Stimulated activated memory B cell treated with anti-CD40 and anti-IgM and Interleukin-4, amounts not matched to agents 10 μg/mL and 1 μg/mL and 100 μg/mL, for 72 hours (primary cell): ENCODE measurements at regions not wholly inside any gene's neighbourhood (a gene's known extent, or its start where the extent isn't known, plus 50 kb on each side); places are given as distances from the start of the nearest gene placed in this dataset.
A peak's percentile ranks its signal among the peaks of the same experiment; 100 is the strongest.
"Not testable (repeated sequence)": the region's sequence is repeated elsewhere in the genome, so short reads cannot be mapped to it uniquely, and the experiment has no call there.

Experiments
- ATAC-seq: fragments of 150-1000 bp; cut with Tn5 transposase; 2 replicates; pipeline ENCODE4 v1.10.0; 2021
- H3K27ac Mint-ChIP-seq: one replicate; pipeline ENCODE4 v1.8.0; 2022; ENCODE audit warnings: mild to moderate bottlenecking, mixed read lengths
- H3K27me3 Mint-ChIP-seq: one replicate; pipeline ENCODE4 v1.8.0; 2022; ENCODE audit warnings: mixed read lengths
- H3K36me3 Mint-ChIP-seq: one replicate; pipeline ENCODE4 v1.8.0; 2022; ENCODE audit warnings: mixed read lengths
- H3K4me1 Mint-ChIP-seq: one replicate; pipeline ENCODE4 v1.8.0; 2022; ENCODE audit warnings: mixed read lengths
- H3K4me3 Mint-ChIP-seq: one replicate; pipeline ENCODE4 v1.8.0; 2022; ENCODE audit warnings: mild to moderate bottlenecking, moderate library complexity, mixed read lengths
- H3K9me3 Mint-ChIP-seq: one replicate; pipeline ENCODE4 v1.8.0; 2022; ENCODE audit warnings: mixed read lengths

GRCh38 chr5:176113673-176114335 is 124.4 kb upstream of the SIMC1 start:
- H3K27ac Mint-ChIP-seq, H3K4me1 Mint-ChIP-seq, H3K4me3 Mint-ChIP-seq, H3K36me3 Mint-ChIP-seq, H3K9me3 Mint-ChIP-seq, H3K27me3 Mint-ChIP-seq: not testable (repeated sequence)
- peak; percentile 67 for ATAC-seq

DNA sequence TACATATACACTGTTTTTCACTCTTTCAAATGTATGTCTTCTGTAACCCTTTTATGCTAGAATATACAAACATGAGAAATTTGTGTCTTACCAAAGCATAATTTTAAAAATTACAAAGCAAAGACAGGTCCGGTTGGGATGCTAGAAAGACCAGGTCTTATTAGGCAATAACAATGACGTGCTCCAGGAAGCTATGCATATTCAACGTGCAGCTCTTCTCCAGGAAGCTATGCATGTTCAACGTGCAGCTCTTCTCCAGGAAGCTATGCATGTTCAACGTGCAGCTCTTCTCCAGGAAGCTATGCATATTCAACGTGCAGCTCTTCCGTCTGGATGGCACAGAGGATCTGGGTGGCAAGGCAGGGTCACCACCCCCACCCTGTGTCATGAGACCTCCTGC is 123.4 kb upstream of the SIMC1 start:
- not testable (repeated sequence) for H3K27ac Mint-ChIP-seq, H3K9me3 Mint-ChIP-seq, ATAC-seq, H3K4me1 Mint-ChIP-seq, H3K27me3 Mint-ChIP-seq, H3K4me3 Mint-ChIP-seq, H3K36me3 Mint-ChIP-seq

DNA sequence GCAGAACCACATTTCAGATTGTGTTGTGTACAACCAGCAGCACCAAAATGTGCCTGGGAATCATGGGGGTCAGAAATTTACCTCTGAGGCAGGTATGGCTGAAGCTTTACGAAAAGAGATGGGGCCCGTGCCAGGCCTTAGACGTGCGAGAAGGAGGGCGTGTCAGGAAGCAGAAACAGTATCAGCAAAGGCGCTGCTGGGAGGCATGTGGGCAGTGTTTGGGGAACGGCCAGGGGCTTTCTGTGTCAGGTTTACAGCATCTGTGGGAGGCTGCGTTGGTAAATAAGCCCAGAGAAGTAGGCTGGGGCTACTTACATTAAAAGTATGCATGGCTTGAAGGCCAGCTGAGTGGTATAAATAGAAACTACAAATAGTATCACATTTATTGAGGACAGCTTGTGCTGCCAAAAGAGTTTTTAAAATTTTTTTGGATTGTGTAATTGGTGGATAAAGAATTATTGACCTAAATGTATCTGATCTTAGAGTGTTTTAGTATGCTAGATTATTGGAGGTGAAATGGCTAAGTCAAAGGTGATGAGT is 120.5 kb upstream of the SIMC1 start:
- not testable (repeated sequence) for H3K27me3 Mint-ChIP-seq, H3K4me3 Mint-ChIP-seq, H3K4me1 Mint-ChIP-seq, H3K9me3 Mint-ChIP-seq, H3K27ac Mint-ChIP-seq, ATAC-seq, H3K36me3 Mint-ChIP-seq

GRCh38 chr5:176122361-176122760 is 115.9 kb upstream of the SIMC1 start:
- H3K4me3 Mint-ChIP-seq, H3K4me1 Mint-ChIP-seq, H3K27me3 Mint-ChIP-seq, H3K36me3 Mint-ChIP-seq, ATAC-seq, H3K27ac Mint-ChIP-seq, H3K9me3 Mint-ChIP-seq: not testable (repeated sequence)

- H3K36me3 Mint-ChIP-seq, ATAC-seq, H3K9me3 Mint-ChIP-seq, H3K4me1 Mint-ChIP-seq, H3K4me3 Mint-ChIP-seq, H3K27ac Mint-ChIP-seq, H3K27me3 Mint-ChIP-seq: not testable (repeated sequence)
Observed at GRCh38 chr5:176124120-176124519, 114.1 kb upstream of the SIMC1 start.

GRCh38 chr5:176131771-176132170 is 106.5 kb upstream of the SIMC1 start:
- Mint-ChIP-seq H3K9me3 (peaks cover 4% of the 10 kb centered on the region), H3K27ac (no peak overlapping the region), H3K27me3 (peaks cover 50% of the 10 kb centered on the region), H3K4me1 (peaks cover 18% of the 10 kb centered on the region), H3K36me3 (no peaks in the 10 kb centered on the region), H3K4me3 (no peak overlapping the region)
- ATAC-seq: no peak

DNA sequence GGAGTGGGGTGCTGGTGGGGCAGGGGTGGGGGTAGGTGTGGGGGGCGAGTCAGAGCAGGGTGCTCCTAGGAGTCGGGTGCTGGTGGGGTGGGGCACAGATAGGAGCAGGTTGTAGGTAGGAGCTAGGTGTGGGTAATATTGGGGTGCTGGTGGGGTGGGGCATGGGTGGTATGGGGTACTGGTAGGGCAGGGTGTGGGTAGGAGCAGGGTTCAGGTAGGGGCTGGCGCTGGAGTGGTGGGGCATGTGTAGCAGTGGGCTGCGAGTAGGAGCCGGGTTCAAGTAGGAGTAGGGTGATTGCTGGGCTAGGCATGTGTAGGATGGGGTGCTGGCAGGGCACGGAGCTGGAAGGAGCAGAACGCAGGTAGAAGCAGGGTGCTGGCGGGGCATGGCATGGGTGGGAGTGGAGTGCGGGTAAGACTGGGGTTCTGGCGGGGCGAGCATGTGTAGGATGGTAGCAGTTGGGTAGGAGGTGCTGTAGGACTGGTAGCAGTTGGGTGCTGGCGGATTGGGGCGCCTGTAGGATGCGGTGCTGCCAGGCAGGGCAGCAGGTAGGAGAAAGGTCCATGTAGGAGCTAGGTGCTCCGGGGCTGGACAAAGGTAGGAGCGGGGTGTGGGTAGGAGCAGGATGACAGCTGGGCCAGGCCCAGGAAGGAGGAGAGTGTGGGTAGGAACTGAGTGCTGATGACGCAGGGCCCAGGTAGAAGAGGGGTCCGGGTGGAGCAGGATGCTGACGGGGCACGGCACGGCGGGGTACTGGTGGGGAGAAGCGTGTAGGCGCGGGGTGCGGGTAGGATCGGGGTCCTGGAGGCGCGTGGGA is 105.5 kb upstream of the SIMC1 start:
- peak overlapping the region; percentile 24 for H3K4me3 Mint-ChIP-seq
- H3K4me1 Mint-ChIP-seq: peaks cover 18% of the 10 kb centered on the region
- no peak overlapping the region for H3K27ac Mint-ChIP-seq
- H3K36me3 Mint-ChIP-seq: no peaks in the 10 kb centered on the region
- H3K9me3 Mint-ChIP-seq: peaks cover 4% of the 10 kb centered on the region
- ATAC-seq: peak; percentile 66
- peaks cover 60% of the 10 kb centered on the region for H3K27me3 Mint-ChIP-seq

DNA sequence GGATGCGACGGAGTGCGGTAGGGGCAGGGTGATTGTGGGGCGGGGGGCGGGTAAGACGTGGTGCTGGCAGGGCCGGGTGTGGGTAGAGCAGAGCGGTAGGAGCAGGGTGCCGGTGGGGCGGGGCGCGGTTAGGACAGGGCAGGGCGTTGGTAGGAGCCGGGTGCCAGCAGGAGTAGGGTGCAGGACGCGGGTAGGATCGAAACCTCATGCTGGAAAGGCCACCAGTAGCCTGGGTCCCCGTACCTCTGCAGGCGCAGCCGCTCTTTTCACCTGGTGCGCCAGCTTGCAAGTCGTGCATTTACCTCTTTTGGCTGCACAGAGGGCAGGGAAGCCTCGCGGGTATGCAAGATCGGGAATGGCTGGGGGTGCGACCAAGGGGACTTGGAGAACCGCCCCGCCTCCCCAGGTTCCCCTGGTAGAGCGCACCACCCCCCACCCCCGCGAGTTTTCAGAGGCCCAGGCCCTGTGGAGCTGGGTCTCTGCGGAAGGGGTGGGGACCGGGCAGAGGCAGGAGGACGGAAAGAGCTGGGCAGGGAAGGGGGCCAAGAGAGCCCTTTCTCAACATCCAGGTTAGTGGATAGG is 104.8 kb upstream of the SIMC1 start:
- H3K4me3 Mint-ChIP-seq: no peak overlapping the region
- H3K36me3 Mint-ChIP-seq: no peaks in the 10 kb centered on the region
- peaks cover 61% of the 10 kb centered on the region for H3K27me3 Mint-ChIP-seq
- ATAC-seq: peak; percentile 47
- no peak overlapping the region for H3K27ac Mint-ChIP-seq
- H3K4me1 Mint-ChIP-seq: peaks cover 18% of the 10 kb centered on the region
- H3K9me3 Mint-ChIP-seq: peaks cover 4% of the 10 kb centered on the region

- Mint-ChIP-seq H3K4me3 (no peak overlapping the region), H3K36me3 (no peaks in the 10 kb centered on the region), H3K9me3 (peaks cover 4% of the 10 kb centered on the region), H3K4me1 (peaks cover 18% of the 10 kb centered on the region), H3K27ac (no peak overlapping the region), H3K27me3 (peaks cover 61% of the 10 kb centered on the region)
- no peak for ATAC-seq
Observed at GRCh38 chr5:176133877-176134276, 104.3 kb upstream of the SIMC1 start.

- H3K4me1 Mint-ChIP-seq: peaks cover 18% of the 10 kb centered on the region
- peak; percentile 52 for ATAC-seq
- H3K27ac Mint-ChIP-seq: no peak overlapping the region
- peaks cover 61% of the 10 kb centered on the region for H3K27me3 Mint-ChIP-seq
- no peaks in the 10 kb centered on the region for H3K36me3 Mint-ChIP-seq
- H3K9me3 Mint-ChIP-seq: peaks cover 4% of the 10 kb centered on the region
- no peak overlapping the region for H3K4me3 Mint-ChIP-seq
Observed at GRCh38 chr5:176134529-176135223, 103.5 kb upstream of the SIMC1 start.

GRCh38 chr5:176140138-176140537 is 98.1 kb upstream of the SIMC1 start:
- not testable (repeated sequence) for H3K36me3 Mint-ChIP-seq, H3K4me1 Mint-ChIP-seq, ATAC-seq, H3K27ac Mint-ChIP-seq, H3K4me3 Mint-ChIP-seq
- Mint-ChIP-seq H3K9me3 (peaks cover 21% of the 10 kb centered on the region), H3K27me3 (peaks cover 67% of the 10 kb centered on the region)

DNA sequence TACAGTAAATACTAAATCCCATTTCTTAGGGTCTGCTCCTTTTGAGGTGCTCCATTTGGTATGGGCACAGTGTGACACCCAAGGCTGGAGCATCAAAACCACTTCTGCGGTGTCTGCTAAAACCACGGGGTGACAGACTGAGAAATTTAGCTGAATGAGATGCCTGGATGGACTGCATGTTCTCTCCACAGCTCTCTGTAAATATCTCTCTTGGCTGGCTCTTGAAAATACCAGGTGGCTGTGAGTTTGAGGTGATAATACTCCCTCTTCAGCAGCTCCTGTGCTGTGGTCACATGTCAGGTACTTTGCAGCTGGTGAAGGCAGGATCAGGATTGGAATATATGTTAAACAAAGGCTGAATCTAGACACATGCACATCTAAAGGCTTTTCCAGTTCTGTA is 93.7 kb upstream of the SIMC1 start:
- H3K4me1 Mint-ChIP-seq: no peaks in the 10 kb centered on the region
- H3K27ac Mint-ChIP-seq: no peak overlapping the region
- H3K4me3 Mint-ChIP-seq: no peak overlapping the region
- H3K36me3 Mint-ChIP-seq: peaks cover 9% of the 10 kb centered on the region
- H3K9me3 Mint-ChIP-seq: peaks cover 21% of the 10 kb centered on the region
- ATAC-seq: no peak
- peaks cover 67% of the 10 kb centered on the region for H3K27me3 Mint-ChIP-seq

DNA sequence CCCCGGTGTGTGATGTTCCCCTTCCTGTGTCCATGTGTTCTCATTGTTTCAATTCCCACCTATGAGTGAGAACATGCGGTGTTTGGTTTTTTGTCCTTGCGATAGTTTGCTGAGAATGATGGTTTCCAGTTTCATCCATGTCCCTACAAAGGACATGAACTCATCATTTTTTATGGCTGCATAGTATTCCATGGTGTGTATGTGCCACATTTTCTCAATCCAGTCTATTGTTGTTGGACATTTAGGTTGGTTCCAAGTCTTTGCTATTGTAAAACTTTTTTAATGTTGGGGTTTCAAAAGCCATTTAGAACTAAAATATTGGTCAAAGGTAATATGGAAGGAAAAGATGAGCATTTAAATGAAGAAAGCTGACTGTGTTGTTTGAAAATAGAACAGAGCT is 88.3 kb upstream of the SIMC1 start:
- not testable (repeated sequence) for H3K27ac Mint-ChIP-seq, ATAC-seq, H3K4me1 Mint-ChIP-seq, H3K9me3 Mint-ChIP-seq, H3K4me3 Mint-ChIP-seq, H3K36me3 Mint-ChIP-seq
- peaks cover 45% of the 10 kb centered on the region for H3K27me3 Mint-ChIP-seq

- no peaks in the 10 kb centered on the region for H3K9me3 Mint-ChIP-seq
- H3K36me3 Mint-ChIP-seq: no peaks in the 10 kb centered on the region
- no peak overlapping the region for H3K27ac Mint-ChIP-seq
- H3K4me1 Mint-ChIP-seq: no peaks in the 10 kb centered on the region
- H3K4me3 Mint-ChIP-seq: no peak overlapping the region
- no peak for ATAC-seq
- peaks cover 43% of the 10 kb centered on the region for H3K27me3 Mint-ChIP-seq
Observed at GRCh38 chr5:176151281-176151680, 86.9 kb upstream of the SIMC1 start.

- Mint-ChIP-seq H3K27ac (no peak overlapping the region), H3K27me3 (peaks cover 33% of the 10 kb centered on the region), H3K9me3 (no peaks in the 10 kb centered on the region), H3K4me1 (no peaks in the 10 kb centered on the region), H3K36me3 (no peaks in the 10 kb centered on the region), H3K4me3 (no peak overlapping the region)
- ATAC-seq: no peak
Observed at GRCh38 chr5:176152191-176152929, 85.9 kb upstream of the SIMC1 start.
